ENCODE measurements at regions not wholly inside any gene's neighbourhood (a gene's known extent, or its start where the extent isn't known, plus 50 kb on each side); places are given as distances from the start of the nearest gene placed in this dataset.

DNA sequence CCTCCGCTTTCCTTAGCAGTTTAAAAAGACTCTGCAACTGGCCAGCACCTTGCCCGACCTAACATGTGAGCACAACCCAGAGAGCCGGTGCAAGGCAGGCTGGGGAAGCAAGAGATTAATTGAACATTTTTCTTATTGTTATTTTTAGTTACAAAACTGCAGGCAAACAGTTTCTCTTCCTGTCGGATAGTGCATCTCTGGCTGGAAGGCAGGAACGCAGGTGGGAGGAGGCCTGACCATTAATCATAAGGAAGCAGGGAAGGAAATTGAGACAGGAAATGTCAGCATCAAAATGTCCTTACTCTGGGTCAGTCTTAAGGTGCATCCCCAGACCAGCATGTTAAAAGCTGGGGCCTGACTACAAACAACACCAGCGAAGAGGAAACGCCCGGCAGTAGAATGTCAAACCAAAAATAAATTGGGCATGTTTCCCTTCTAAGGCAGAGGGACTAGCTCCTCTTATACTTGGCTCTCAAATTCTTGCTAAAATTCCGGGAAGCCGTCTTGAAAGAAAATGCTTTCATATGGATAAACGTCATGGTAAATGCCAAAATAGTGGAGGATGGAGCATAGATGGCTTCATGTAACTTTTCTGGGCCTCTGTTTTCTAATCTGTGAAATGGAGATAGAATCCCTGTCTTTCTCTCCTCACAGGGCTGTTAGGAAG, 226.8 kb downstream of the RAP2A start:
- TF ChIP-seq, protein P1, sequence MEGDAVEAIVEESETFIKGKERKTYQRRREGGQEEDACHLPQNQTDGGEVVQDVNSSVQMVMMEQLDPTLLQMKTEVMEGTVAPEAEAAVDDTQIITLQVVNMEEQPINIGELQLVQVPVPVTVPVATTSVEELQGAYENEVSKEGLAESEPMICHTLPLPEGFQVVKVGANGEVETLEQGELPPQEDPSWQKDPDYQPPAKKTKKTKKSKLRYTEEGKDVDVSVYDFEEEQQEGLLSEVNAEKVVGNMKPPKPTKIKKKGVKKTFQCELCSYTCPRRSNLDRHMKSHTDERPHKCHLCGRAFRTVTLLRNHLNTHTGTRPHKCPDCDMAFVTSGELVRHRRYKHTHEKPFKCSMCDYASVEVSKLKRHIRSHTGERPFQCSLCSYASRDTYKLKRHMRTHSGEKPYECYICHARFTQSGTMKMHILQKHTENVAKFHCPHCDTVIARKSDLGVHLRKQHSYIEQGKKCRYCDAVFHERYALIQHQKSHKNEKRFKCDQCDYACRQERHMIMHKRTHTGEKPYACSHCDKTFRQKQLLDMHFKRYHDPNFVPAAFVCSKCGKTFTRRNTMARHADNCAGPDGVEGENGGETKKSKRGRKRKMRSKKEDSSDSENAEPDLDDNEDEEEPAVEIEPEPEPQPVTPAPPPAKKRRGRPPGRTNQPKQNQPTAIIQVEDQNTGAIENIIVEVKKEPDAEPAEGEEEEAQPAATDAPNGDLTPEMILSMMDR (IDR thresholded peaks at IDR 0.05): no peak
- Histone ChIP-seq H3K4me3 (no peak overlapping the region), H3K27ac (no peak overlapping the region)
- no peak for DNase-seq (ENCODE audit: low spot score)

DNA sequence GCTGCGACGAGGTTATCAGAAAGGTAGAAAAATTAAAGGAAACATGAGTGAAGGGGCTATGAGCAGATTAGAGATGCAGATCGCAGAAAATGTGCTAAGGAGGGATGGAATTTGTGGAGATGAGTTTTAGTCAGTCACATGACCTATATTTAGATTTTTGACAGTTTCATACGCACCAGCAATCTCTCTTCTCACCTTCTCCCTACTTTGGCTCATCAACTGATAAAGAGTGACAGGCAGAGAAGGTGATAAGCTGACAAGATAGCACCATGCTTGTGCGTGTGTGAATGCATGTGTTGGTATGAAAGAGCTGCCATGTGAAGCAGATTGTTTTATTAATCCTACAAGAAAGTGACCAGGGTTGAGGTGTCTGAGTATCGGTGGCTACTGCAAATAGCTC, 252.6 kb downstream of the RAP2A start:
- Histone ChIP-seq H3K4me3 (no peak overlapping the region), H3K27ac (no peak overlapping the region)
- DNase-seq (ENCODE audit: low spot score): no peak
- TF ChIP-seq, protein P1 (IDR thresholded peaks at IDR 0.05): no peak

DNA sequence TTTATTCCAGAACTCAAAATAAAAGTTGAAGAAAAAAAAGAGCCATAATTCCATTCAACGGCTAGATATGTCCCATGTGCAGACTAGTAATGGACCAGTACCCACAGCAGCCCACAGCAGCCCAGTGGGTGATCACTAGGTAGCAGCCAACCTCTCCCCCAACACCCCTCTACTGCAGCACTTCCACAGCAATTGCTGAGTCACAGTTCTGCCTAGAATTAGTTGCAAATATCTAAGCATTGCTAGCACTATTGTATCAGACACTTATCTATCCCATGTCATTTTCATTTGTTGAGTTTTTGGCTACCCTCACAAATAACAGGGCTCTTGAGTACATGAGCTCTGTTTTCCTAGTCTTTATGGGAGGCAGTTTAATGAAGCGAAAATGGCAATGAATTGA, 258.7 kb downstream of the RAP2A start:
- no peak overlapping the region for H3K27ac ChIP-seq
- DNase-seq (ENCODE audit: low spot score): no peak
- TF ChIP-seq, protein P1 (IDR thresholded peaks at IDR 0.05): no peak
- no peak overlapping the region for H3K4me3 ChIP-seq

GRCh38 chr13:97695684-97696083, 257.8 kb upstream of the IPO5 start:
- H3K4me3 ChIP-seq: no peak overlapping the region
- no peak for DNase-seq (ENCODE audit: low spot score)
- no peak overlapping the region for H3K27ac ChIP-seq
- TF ChIP-seq, protein P1 (IDR thresholded peaks at IDR 0.05): no peak

DNA sequence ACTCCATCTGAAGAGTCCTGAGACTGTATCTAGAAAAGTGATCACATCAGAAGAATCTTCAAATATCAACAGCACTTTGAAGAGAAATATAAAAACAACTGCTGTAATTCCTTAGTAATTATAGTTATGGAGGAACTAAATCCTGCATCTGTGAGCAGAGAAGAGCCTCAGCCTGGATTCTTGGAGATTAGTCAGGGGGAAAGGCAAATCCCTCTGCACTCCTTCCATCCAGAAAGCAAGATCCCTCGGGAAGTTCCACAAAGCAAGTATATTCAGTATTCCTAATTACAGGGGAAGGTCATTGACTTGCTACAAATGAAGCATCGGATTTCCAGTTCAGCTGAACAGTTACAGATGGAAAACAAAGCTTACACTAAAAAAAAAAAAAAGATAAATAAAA, 256.6 kb upstream of the IPO5 start:
- no peak overlapping the region for H3K4me3 ChIP-seq
- H3K27ac ChIP-seq: no peak overlapping the region
- DNase-seq (ENCODE audit: low spot score): no peak
- TF ChIP-seq, protein P1 (IDR thresholded peaks at IDR 0.05): no peak

DNA sequence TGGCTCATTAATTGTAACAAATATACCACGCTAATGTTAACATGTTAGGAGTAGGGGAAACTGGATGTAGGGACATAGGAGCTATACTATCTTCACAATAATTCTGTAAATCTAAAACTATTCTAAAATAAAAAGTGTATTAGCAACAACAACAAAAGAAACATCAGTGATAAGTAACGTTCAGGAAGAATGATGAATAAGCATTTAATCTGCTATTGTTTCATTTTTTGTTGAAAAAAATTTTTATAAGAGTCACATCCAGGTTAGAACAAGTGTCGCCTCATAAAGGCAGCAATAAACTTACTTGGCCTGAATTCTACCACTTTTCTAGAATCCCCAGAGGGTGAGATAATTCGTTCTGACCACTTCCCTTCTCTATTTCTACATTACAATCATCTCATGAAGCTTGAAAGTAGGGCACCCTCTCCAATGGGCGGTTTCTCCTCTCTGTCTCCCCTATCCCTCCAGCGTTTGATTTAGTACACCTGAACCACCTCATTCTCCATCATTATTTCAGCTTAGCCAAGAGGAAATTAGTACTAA, 253.1 kb upstream of the IPO5 start:
- no peak for DNase-seq (ENCODE audit: low spot score)
- TF ChIP-seq, protein P1 (IDR thresholded peaks at IDR 0.05): no peak
- H3K27ac ChIP-seq: no peak overlapping the region
- no peak overlapping the region for H3K4me3 ChIP-seq

DNA sequence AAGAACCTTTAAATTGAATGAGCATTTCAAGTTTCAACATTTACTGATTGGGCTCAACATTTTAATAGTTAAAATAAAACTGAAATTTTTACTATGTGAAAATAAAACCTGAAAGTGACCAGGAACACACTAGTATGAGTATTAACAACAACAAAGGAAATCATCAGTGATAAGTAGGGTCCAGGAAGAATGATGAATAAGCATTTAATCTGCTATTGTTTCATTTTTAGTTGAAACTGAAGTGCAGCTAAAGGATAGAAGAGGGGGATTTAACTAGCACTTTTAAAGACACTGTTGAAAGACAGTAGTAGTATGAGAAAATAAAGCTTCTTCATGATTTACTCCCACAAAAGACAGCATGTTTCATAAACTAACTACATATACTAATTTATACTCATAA, 250.9 kb upstream of the IPO5 start:
- Histone ChIP-seq H3K27ac (no peak overlapping the region), H3K4me3 (no peak overlapping the region)
- TF ChIP-seq, protein P1 (IDR thresholded peaks at IDR 0.05): no peak
- no peak for DNase-seq (ENCODE audit: low spot score)
